UCSD-AML1 (cell line): ENCODE measurements at regions not wholly inside any gene's neighbourhood (a gene's known extent, or its start where the extent isn't known, plus 50 kb on each side); places are given as distances from the start of the nearest gene placed in this dataset.

ENCODE experiments used
- DNase-seq: peaks from one replicate; lab custom pipeline; 2025; ENCODE audit not compliant: unreplicated experiment; lab: John Stamatoyannopoulos, UW

- DNase-seq: no peak
Measured at GRCh38 chr3:18778598-18778997, 353.5 kb upstream of the SATB1 start.

- no peak for DNase-seq
Measured at GRCh38 chr3:18778094-18778493, 353.0 kb upstream of the SATB1 start.

DNA sequence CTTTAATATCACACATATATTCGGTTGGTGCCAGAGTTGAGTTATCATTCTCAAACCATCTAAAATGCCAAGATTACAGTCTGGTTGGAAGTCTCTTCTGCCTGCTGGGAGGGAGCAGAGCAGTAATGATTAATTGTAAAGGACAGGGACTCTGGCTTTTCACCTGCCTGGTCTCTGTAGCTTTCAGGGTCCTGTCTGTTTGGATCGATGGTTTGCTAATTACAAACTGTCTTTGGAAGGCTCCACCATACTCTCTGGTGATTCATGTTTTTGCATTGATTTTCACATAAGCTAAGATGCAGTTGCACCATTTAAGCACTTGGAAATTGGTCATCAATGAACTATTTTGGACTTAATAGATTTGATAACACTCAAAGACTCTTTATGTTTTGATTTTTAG lies 350.4 kb upstream of the SATB1 start:
- no peak for DNase-seq

DNA sequence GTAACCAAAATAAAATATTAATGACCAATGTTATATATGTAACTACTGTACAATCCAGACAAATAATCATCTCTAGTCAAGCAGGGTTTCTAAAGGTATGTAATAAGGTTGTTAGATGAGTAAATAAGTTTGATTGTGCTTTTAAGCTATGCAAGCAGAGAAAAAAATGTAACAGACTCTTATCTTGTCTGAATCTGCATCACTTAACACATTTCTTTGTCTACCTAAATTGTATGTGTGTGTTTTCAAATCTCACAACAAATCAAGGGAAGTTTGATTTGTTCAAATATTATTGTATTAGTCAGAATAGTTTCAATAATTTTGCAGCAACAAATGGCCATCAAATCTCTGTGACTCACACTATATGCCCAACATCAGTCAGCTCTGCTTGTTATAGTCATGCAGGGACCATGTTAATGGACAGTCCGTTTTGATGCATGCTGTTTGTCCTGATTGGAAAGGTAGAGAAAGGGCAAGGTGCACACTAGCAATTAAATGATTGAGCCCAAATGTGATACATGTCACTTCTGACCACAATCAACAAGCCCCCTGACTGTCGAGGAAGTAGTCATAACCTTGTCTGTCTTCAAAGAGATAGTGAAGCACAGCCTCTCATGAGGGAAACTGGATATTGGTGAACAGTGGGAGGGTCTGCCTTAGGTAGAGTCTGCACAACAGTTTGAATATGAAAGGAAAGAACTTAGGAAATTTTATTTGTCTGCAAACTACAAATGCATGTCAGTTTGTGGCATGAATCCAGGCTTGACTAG lies 349.4 kb upstream of the SATB1 start:
- DNase-seq: no peak

- no peak for DNase-seq
Measured at GRCh38 chr3:18772699-18773305, 347.7 kb upstream of the SATB1 start.

DNA sequence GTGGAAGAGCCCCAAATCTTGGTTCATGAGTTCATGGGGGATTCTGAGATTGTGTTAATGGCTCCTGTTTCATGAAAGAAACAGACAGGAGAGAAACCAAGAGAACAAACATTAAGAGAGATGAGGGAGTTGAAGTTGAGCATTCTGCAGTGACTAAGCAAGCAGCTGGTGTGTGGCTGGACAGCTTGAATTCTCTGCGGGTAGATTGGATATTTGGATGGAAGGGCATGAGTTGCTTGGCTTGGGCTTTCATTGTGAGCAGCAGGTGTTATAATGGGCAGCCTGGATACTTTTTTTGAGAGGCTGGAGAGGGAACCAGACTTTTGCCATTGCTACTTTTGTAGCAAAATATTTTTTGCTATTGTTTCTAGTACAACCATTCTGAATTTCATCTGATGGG lies 346.8 kb upstream of the SATB1 start:
- DNase-seq: no peak

DNA sequence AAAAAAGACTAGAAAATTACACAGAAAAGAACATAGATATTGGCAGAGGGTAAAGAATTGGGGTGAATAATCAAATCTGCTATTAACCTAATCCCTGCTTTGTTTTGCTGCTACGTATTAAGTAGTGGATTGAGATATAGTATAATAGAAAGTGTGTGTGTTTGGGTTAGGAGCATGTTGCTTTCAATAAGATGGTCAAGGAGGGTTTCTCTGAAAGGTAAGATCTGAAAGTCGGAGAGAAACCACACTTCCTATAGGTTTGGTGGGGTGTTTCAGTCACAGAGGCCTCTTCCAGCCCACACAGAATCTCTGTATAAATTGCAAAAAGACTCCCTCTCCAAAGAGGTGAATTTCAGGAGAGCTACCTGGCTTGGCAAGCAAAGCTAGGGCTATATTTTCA lies 345.7 kb upstream of the SATB1 start:
- DNase-seq: no peak

DNA sequence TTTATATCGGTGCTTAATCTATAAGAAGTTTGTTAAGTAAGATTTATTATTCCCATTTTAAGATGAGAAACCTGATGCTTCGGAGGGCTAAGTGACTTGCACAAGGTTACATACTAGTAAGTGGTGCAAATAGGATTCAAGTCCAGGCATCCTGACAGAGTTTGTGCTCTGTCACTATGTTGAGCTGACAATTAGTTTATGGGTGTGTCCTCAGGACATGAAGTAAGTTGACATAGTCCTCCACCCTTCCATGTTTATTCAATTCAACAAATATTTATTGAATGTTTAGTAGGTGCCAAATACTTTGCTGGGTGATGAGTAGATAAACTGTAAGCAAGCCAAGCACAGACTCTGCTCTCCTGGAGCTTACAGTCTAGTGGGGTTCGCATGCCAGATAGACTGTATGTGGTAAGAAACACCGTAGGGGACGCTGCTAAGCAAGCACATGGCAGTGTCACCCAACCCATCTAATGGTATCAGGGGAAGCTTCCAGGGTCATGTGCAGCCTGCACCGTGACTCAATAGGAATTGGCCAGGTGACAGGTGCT lies 342.7 kb upstream of the SATB1 start:
- DNase-seq: no peak

DNA sequence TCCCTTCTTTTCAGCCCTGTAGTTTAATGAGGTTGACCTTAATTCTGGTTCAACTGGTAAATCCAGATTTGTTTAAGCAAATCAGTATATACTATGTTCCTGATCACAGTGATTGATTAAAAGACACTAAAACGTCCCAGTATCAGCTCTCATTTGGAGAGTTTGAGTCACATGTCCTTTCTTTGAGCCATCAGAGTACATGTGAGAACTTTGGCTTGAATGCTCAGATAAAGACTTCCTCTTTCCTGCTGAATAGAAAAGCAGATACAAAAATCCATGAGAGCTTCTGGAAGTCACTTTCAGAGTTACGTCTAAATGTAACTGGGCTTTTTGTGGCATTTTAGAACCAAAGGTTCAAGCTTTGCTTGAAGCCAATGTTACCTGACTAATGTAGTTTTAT lies 341.8 kb upstream of the SATB1 start:
- no peak for DNase-seq

DNA sequence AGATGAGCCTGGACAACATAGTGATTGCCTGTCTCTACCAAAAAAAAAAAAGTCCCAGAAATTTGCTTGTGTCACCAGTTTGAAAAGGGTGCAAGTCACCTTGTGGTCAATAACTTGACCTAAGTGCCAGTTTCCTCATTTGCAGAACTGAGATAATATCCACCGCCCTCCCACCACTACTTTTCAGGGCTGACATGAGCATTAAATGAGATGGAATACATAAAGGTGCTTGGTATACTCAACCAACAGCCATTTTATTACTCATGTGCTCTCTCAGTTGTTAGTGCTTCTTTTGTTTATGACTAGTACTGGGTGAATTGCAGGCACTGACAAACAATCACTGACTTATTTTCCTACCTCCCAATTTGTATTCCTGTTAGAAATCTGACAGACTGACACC lies 340.5 kb upstream of the SATB1 start:
- no peak for DNase-seq

DNA sequence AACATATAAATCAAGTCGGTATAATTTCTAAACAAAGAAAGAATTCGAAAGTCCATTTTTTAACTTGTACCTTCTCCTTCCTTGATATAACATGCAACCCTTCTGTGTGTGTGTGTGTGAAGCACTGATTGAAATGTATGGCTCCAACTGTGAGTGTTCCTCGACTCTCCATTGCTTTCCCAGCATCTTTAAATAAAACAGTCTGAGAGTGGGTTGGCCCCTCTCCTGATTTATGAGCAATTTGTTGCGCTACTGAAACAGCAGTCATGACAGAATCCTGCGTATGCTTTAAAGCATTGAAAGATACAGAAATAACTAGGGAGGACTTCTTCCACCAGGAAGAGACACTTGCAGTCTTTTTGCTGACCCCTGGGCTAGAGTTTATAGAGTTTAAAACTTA lies 340.0 kb upstream of the SATB1 start:
- no peak for DNase-seq

DNA sequence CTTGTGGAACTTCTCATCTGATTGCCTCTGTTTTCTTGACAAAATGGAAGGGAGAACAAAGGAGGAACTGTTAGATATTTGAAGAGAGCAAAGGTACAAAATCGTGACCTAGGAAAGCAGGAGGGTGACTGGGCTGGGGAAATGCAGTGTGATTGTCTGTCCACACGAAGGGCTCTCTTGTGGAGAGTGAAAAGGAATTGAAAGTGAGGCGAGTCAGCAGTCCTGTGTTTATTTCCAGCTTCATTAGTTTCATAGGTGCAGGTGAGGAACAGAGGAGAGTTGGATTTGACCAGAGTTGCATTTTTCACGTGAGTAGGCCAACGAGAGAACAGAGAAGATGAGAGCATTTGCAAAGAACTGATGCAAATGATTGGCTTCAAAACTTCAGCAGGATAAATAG lies 336.4 kb upstream of the SATB1 start:
- no peak for DNase-seq

DNA sequence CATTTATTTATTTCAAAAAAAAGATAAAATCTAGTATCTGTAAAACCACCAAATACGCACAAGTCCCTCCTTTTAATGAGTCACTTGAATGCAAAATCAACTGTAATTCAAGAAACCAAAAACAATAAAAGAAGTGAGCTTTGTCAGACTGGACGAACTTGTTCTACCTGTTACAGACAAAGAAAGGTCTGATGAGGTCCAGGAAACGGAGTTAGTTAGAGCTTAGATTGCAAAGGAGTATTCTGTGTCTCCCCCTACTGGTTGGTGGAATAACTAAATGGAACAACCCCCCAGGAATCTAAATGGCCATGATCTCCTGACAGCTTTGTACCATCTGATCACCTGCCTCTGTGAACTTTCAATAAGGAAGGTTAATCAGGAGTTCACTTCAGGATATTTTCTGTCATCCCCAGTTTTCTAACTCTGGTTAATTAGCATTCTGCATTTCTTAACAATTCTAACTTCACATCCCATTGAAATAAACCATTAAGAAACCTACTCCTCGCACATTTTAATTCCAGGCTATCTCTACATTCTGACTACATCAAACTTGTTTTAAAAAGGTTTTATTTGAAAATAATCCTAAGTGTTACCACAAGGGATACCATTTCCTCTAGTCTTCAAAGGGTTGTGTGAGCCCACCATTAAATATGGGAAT lies 333.0 kb upstream of the SATB1 start:
- DNase-seq: no peak

- no peak for DNase-seq
Measured at GRCh38 chr3:18757476-18757875, 332.3 kb upstream of the SATB1 start.

DNA sequence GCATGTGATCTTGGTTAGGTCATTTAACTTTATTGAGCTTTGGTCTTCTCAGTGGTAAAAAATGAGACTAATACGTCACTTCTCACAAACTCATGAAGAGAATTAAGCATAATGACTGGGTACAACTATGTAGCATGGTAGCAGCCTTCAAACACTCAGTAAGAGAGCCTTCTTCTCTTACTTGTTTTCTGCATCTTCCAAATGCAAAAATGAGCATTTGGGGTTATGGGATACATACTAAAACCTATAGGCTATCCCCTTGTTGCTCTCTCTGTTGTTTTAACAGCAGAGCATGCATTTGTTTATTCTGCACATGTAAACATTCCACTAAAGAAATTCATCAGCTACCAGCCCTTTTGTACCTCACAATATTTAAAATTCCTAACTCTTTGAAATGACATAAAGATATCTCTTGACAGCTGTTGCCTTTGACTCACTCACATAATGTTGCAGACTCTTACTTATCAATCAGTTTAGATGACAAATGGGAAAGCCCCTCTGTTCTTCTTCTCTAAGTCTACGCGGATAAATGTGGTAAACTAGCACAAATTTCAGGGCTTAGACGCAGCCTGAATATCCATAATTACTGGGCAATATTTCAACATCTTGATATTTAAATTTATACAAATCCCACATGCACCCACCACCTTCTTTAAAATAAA lies 327.3 kb upstream of the SATB1 start:
- no peak for DNase-seq

GRCh38 chr3:18751514-18751913 lies 326.4 kb upstream of the SATB1 start:
- DNase-seq: no peak

DNA sequence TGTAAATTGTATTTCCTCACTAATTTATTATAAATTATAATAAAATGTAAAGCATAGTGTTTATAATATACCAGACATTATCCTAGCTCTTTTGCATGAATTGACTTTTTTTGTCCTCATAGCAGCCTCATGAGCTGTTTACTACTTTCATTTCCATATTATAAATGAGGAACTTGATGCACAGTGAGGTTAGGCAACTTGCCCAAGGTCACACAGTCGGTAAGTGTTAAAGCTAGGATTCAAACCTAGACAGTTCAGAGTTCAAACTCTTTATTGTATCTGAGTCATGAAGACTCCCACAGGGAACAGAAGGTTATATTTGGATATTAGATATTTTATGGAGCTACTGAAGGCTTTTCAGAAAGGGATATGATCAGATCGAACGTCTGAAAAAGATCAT lies 322.2 kb upstream of the SATB1 start:
- no peak for DNase-seq

GRCh38 chr3:18745472-18745871 lies 320.3 kb upstream of the SATB1 start:
- DNase-seq: peak; percentile 6

DNA sequence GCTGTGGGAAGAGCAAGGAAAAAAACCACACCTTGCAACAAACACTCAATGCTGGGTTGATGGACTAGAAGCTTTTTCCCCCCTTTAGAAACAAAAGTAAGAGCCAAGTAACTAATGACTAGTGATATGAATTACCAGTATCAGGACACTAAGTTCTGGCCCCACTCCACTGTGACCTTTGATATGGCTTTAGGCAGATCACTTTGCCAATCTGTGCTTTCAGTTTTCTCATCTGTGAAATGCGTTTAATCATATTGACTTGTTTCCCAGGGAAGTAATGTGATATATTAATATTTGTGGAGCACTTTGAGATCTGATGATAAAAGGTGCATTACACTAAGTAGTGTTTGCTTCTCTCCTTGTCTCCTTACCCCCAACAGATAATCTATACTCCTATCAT lies 319.3 kb upstream of the SATB1 start:
- DNase-seq: no peak

GRCh38 chr3:18743761-18744160 lies 318.6 kb upstream of the SATB1 start:
- no peak for DNase-seq
